ENCODE measurements at regions not wholly inside any gene's neighbourhood (a gene's known extent, or its start where the extent isn't known, plus 50 kb on each side); places are given as distances from the start of the nearest gene placed in this dataset.

- H3K4me2 ChIP-seq: no peak overlapping the region
- H3K4me3 ChIP-seq (ENCODE audit: low read depth in 2 of 2, low read length in 1 of 2): no peak overlapping the region
- H3K9ac ChIP-seq: no peak overlapping the region
- H3F3A ChIP-seq (replicated peaks; ENCODE audit: insufficient read depth): no peaks in the 10 kb centered on the region
- H2AFZ ChIP-seq (ENCODE audit: low read depth): no peak overlapping the region
- WGBS (ENCODE audit: low lambda C conversion rate): 24% methylated on average over 4 of the region's 4 CpGs
- no peaks in the 10 kb centered on the region for H3K9me2 ChIP-seq
- no peaks in the 10 kb centered on the region for H4K20me1 ChIP-seq (ENCODE audit: insufficient read depth)
- no peak overlapping the region for H3K27ac ChIP-seq (ENCODE audit: low read depth in 2 of 2, low read length in 1 of 2)
- no peaks in the 10 kb centered on the region for H3K36me3 ChIP-seq (replicated peaks in 1 of 2; ENCODE audit: control insufficient read depth in 1 of 2, insufficient read depth in 2 of 2, low read length in 1 of 2)
- H3K9me3 ChIP-seq: no peaks in the 10 kb centered on the region
- CTCF ChIA-PET: no interaction called here
- TF ChIP-seq SMC3 (IDR thresholded peaks at IDR 0.05; ENCODE audit: low read depth, low read length): no peak
- TF ChIP-seq RCOR1 (IDR thresholded peaks at IDR 0.05; ENCODE audit: low read length): no peak
- no peak for TF ChIP-seq TCF12 (IDR thresholded peaks at IDR 0.05)
- no peak for TF ChIP-seq PBX3 (IDR thresholded peaks at IDR 0.05)
- TF ChIP-seq, protein P1, sequence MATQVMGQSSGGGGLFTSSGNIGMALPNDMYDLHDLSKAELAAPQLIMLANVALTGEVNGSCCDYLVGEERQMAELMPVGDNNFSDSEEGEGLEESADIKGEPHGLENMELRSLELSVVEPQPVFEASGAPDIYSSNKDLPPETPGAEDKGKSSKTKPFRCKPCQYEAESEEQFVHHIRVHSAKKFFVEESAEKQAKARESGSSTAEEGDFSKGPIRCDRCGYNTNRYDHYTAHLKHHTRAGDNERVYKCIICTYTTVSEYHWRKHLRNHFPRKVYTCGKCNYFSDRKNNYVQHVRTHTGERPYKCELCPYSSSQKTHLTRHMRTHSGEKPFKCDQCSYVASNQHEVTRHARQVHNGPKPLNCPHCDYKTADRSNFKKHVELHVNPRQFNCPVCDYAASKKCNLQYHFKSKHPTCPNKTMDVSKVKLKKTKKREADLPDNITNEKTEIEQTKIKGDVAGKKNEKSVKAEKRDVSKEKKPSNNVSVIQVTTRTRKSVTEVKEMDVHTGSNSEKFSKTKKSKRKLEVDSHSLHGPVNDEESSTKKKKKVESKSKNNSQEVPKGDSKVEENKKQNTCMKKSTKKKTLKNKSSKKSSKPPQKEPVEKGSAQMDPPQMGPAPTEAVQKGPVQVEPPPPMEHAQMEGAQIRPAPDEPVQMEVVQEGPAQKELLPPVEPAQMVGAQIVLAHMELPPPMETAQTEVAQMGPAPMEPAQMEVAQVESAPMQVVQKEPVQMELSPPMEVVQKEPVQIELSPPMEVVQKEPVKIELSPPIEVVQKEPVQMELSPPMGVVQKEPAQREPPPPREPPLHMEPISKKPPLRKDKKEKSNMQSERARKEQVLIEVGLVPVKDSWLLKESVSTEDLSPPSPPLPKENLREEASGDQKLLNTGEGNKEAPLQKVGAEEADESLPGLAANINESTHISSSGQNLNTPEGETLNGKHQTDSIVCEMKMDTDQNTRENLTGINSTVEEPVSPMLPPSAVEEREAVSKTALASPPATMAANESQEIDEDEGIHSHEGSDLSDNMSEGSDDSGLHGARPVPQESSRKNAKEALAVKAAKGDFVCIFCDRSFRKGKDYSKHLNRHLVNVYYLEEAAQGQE (IDR thresholded peaks at IDR 0.05; ENCODE audit: low read depth, low read length): no peak
- no peak for TF ChIP-seq NFIC (IDR thresholded peaks at IDR 0.05; ENCODE audit: borderline replicate concordance)
- no peak for TF ChIP-seq FOXM1 (IDR thresholded peaks at IDR 0.05; ENCODE audit: low read depth)
- TF ChIP-seq POLR2AphosphoS5 (IDR thresholded peaks at IDR 0.05; ENCODE audit: low read depth, low read length): no peak
- no peak for TF ChIP-seq FOXJ3 (CRISPR knock-in tag; IDR thresholded peaks at IDR 0.05)
- no peak for TF ChIP-seq TEAD4 (IDR thresholded peaks at IDR 0.05; ENCODE audit: borderline replicate concordance, insufficient read depth)
- TF ChIP-seq MEF2A (IDR thresholded peaks at IDR 0.05; ENCODE audit: borderline replicate concordance, low read depth): no peak
- no peak for TF ChIP-seq ELF1 (IDR thresholded peaks at IDR 0.05)
- no peaks in the 10 kb centered on the region for H3K79me2 ChIP-seq (ENCODE audit: insufficient read depth)
- H3K4me1 ChIP-seq (ENCODE audit: control insufficient read depth in 1 of 2, insufficient read depth in 2 of 2, low read depth in 1 of 2, low read length in 1 of 2): no peaks in the 10 kb centered on the region
- no peak for DNase-seq
- H3K27me3 ChIP-seq (ENCODE audit: insufficient read depth): no peaks in the 10 kb centered on the region
- POLR2A ChIA-PET: no interaction called here
Measured at GRCh38 chr1:230561570-230561969, 80.7 kb upstream of the COG2 start.

DNA sequence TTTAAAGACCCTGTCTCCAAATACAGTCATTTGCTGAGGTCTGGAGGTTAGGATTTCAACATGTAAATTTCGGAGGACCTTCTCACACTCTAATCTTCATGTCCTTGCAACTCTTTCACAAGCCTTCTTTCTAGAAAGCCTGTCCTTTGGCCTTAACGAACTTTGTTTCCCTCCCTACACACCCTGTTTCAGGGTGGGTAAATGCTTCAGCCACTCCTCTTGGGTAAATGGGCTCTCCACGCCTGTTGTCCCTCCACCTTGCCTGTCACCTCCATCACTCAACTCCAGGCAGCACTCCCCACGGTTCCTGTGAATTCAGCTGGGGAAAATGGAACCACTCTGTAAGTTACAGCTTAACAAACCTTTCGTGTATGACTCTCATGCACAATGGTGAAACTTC lies 84.0 kb upstream of the COG2 start:
- CTCF ChIA-PET: no interaction called here
- no peak overlapping the region for H3K9ac ChIP-seq
- no peak overlapping the region for H3K4me3 ChIP-seq (ENCODE audit: low read depth in 2 of 2, low read length in 1 of 2)
- H3K4me1 ChIP-seq (ENCODE audit: control insufficient read depth in 1 of 2, insufficient read depth in 2 of 2, low read depth in 1 of 2, low read length in 1 of 2): no peaks in the 10 kb centered on the region
- H3K9me3 ChIP-seq: no peaks in the 10 kb centered on the region; the same call in 1 of the 2 replicates
- no peak for DNase-seq
- H3F3A ChIP-seq (replicated peaks; ENCODE audit: insufficient read depth): no peaks in the 10 kb centered on the region
- H3K79me2 ChIP-seq (ENCODE audit: insufficient read depth): no peaks in the 10 kb centered on the region
- H3K36me3 ChIP-seq (replicated peaks in 1 of 2; ENCODE audit: control insufficient read depth in 1 of 2, insufficient read depth in 2 of 2, low read length in 1 of 2): no peaks in the 10 kb centered on the region
- H4K20me1 ChIP-seq (ENCODE audit: insufficient read depth): no peaks in the 10 kb centered on the region
- POLR2A ChIA-PET: no interaction called here
- no peak overlapping the region for H3K4me2 ChIP-seq
- WGBS (ENCODE audit: low lambda C conversion rate): 15% methylated on average over 5 of the region's 5 CpGs
- no peak overlapping the region for H3K27ac ChIP-seq (ENCODE audit: low read depth in 2 of 2, low read length in 1 of 2)
- no peak overlapping the region for H2AFZ ChIP-seq (ENCODE audit: low read depth)
- no peaks in the 10 kb centered on the region for H3K27me3 ChIP-seq (ENCODE audit: insufficient read depth)
- no peaks in the 10 kb centered on the region for H3K9me2 ChIP-seq
- TF ChIP-seq EZH2phosphoT487 (IDR thresholded peaks at IDR 0.05; ENCODE audit: borderline replicate concordance, low read depth): no peak
- TF ChIP-seq IRF3 (IDR thresholded peaks at IDR 0.05; ENCODE audit: low read depth, low read length): no peak
- TF ChIP-seq RFX5 (IDR thresholded peaks at IDR 0.05; ENCODE audit: low read length): no peak
- no peak for TF ChIP-seq NRF1 (IDR thresholded peaks at IDR 0.05; ENCODE audit: low read depth, low read length)
- no peak for TF ChIP-seq GABPA (IDR thresholded peaks at IDR 0.05; ENCODE audit: low read depth)
- no peak for TF ChIP-seq GATA2 (CRISPR knock-in tag; IDR thresholded peaks at IDR 0.05)
- no peak for TF ChIP-seq SMC3 (IDR thresholded peaks at IDR 0.05; ENCODE audit: low read depth, low read length)
- no peak for TF ChIP-seq FOSL2 (IDR thresholded peaks at IDR 0.05; ENCODE audit: borderline replicate concordance, low read depth)
- no peak for TF ChIP-seq POLR2AphosphoS5 (IDR thresholded peaks at IDR 0.05; ENCODE audit: low read depth, low read length)
- no peak for TF ChIP-seq TEAD4 (IDR thresholded peaks at IDR 0.05; ENCODE audit: borderline replicate concordance, insufficient read depth)
- no peak for TF ChIP-seq MXI1 (IDR thresholded peaks at IDR 0.05; ENCODE audit: low read depth, low read length)
- TF ChIP-seq FOXJ3 (CRISPR knock-in tag; IDR thresholded peaks at IDR 0.05): no peak
- no peak for TF ChIP-seq RCOR1 (IDR thresholded peaks at IDR 0.05; ENCODE audit: low read length)
- no peak for TF ChIP-seq SIN3A (IDR thresholded peaks at IDR 0.05; ENCODE audit: borderline replicate concordance, low read depth, low read length)
- no peak for TF ChIP-seq TAF1 (IDR thresholded peaks at IDR 0.05; ENCODE audit: borderline replicate concordance, low read depth, low read length)
- no peak for TF ChIP-seq YY1 (IDR thresholded peaks at IDR 0.05; ENCODE audit: low read depth)
- no peak for TF ChIP-seq JUND (IDR thresholded peaks at IDR 0.05)
